DOHH2 (cell line): ENCODE measurements at regions not wholly inside any gene's neighbourhood (a gene's known extent, or its start where the extent isn't known, plus 50 kb on each side); places are given as distances from the start of the nearest gene placed in this dataset.

ENCODE experiments used
- EZH2phosphoT487 ChIP-seq: fragments of 200-600 bp; sonication (generic); IDR thresholded peaks from 2 replicates; pipeline ENCODE4 v1.6.1; 2017; ENCODE audit warnings: borderline replicate concordance, mild to moderate bottlenecking, antibody characterized with exemption, low read length, moderate library complexity, mixed read lengths
- TF ChIP-seq, protein P1 (sequence below): fragments of 200-600 bp; sonication (generic); IDR thresholded peaks from one replicate; pipeline ENCODE4 v1.5.1; 2014; ENCODE audit warnings: antibody characterized with exemption, mild to moderate bottlenecking, low read depth, low read length; ENCODE audit not compliant: poor library complexity, severe bottlenecking

DNA sequence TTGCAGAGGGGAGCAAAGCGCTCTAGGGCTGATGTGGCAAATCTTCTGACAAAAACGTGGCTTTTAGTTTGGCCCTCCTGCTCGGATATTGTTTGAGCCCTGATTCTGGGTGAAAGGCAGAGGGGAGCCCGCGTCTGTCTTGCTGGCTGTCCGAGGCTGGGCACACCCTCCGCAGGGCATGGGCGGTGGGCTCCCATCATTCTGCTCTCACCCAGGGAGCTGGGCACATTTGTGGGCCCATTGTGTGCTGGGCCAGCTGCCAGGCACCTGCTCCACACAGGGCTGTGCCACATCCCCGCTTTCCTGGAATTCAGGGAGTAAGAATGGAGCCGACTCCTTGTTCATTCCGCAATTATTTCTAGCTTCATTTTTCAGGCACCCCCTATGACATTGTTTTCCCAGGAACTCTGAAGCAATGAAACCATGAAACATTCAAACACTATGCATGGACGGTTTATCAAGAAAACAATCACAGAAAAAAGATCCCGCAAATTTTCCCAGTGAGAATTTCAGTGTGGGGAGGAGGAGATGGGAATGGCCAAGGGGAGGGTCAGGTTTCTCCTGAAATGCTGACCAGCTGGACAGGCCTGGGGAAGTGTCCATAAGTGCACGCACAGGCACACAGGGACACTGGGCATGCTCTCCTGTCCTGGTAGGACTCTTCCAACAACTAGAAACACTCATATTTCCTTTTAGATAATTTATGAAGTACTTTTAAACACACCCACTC is 341.1 kb downstream of the CXCL12 start:
- no peak for TF ChIP-seq EZH2phosphoT487
- TF ChIP-seq, protein P1, sequence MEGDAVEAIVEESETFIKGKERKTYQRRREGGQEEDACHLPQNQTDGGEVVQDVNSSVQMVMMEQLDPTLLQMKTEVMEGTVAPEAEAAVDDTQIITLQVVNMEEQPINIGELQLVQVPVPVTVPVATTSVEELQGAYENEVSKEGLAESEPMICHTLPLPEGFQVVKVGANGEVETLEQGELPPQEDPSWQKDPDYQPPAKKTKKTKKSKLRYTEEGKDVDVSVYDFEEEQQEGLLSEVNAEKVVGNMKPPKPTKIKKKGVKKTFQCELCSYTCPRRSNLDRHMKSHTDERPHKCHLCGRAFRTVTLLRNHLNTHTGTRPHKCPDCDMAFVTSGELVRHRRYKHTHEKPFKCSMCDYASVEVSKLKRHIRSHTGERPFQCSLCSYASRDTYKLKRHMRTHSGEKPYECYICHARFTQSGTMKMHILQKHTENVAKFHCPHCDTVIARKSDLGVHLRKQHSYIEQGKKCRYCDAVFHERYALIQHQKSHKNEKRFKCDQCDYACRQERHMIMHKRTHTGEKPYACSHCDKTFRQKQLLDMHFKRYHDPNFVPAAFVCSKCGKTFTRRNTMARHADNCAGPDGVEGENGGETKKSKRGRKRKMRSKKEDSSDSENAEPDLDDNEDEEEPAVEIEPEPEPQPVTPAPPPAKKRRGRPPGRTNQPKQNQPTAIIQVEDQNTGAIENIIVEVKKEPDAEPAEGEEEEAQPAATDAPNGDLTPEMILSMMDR = no peak
